ENCODE measurements at regions not wholly inside any gene's neighbourhood (a gene's known extent, or its start where the extent isn't known, plus 50 kb on each side); places are given as distances from the start of the nearest gene placed in this dataset.
A peak's percentile ranks its signal among the peaks of the same experiment; 100 is the strongest.

- Mint-ChIP-seq H3K36me3 (ENCODE audit: low read depth) (no peaks in the 10 kb centered on the region), H3K4me3 (no peak overlapping the region), H3K27ac (no peak overlapping the region), H3K4me1 (no peaks in the 10 kb centered on the region), H3K27me3 (ENCODE audit: low read depth) (no peaks in the 10 kb centered on the region), H3K9me3 (peaks cover 3% of the 10 kb centered on the region)
- no peak for TF ChIP-seq CTCF (IDR thresholded peaks at IDR 0.05; ENCODE audit: unreplicated experiment in 3 of 3)
Observed at GRCh38 chr3:165716592-165716991, 120.6 kb downstream of the BCHE start.

GRCh38 chr3:165713479-165713878 is 123.7 kb downstream of the BCHE start:
- no peaks in the 10 kb centered on the region for H3K27me3 Mint-ChIP-seq (ENCODE audit: low read depth)
- no peaks in the 10 kb centered on the region for H3K36me3 Mint-ChIP-seq (ENCODE audit: low read depth)
- H3K4me3 Mint-ChIP-seq: no peak overlapping the region
- no peaks in the 10 kb centered on the region for H3K4me1 Mint-ChIP-seq
- TF ChIP-seq CTCF (IDR thresholded peaks at IDR 0.05; ENCODE audit: unreplicated experiment in 3 of 3): no peak
- no peak overlapping the region for H3K27ac Mint-ChIP-seq
- no peaks in the 10 kb centered on the region for H3K9me3 Mint-ChIP-seq

- no peaks in the 10 kb centered on the region for H3K9me3 Mint-ChIP-seq
- H3K36me3 Mint-ChIP-seq (ENCODE audit: low read depth): no peaks in the 10 kb centered on the region
- H3K27ac Mint-ChIP-seq: no peak overlapping the region
- TF ChIP-seq CTCF (IDR thresholded peaks at IDR 0.05; ENCODE audit: unreplicated experiment in 3 of 3): no peak
- H3K27me3 Mint-ChIP-seq (ENCODE audit: low read depth): no peaks in the 10 kb centered on the region
- no peak overlapping the region for H3K4me3 Mint-ChIP-seq
- H3K4me1 Mint-ChIP-seq: no peaks in the 10 kb centered on the region
Observed at GRCh38 chr3:165712382-165712781, 124.8 kb downstream of the BCHE start.

GRCh38 chr3:165697910-165698309 is 139.3 kb downstream of the BCHE start:
- Mint-ChIP-seq H3K36me3 (ENCODE audit: low read depth) (no peaks in the 10 kb centered on the region), H3K4me3 (no peak overlapping the region), H3K4me1 (no peaks in the 10 kb centered on the region), H3K27ac (peak overlapping the region in 1 of 3 experiments; percentile 56), H3K27me3 (ENCODE audit: low read depth) (no peaks in the 10 kb centered on the region), H3K9me3 (peaks cover 12% of the 10 kb centered on the region)
- no peak for TF ChIP-seq CTCF (IDR thresholded peaks at IDR 0.05; ENCODE audit: unreplicated experiment in 3 of 3)

GRCh38 chr3:165696496-165696895 is 140.7 kb downstream of the BCHE start:
- H3K36me3 Mint-ChIP-seq (ENCODE audit: low read depth): no peaks in the 10 kb centered on the region
- peaks cover 16% of the 10 kb centered on the region for H3K9me3 Mint-ChIP-seq
- H3K4me3 Mint-ChIP-seq: no peak overlapping the region
- no peaks in the 10 kb centered on the region for H3K4me1 Mint-ChIP-seq
- no peak for TF ChIP-seq CTCF (IDR thresholded peaks at IDR 0.05; ENCODE audit: unreplicated experiment in 3 of 3)
- H3K27ac Mint-ChIP-seq: no peak overlapping the region
- no peaks in the 10 kb centered on the region for H3K27me3 Mint-ChIP-seq (ENCODE audit: low read depth)

GRCh38 chr3:165683947-165684346 is 153.3 kb downstream of the BCHE start:
- no peaks in the 10 kb centered on the region for H3K27me3 Mint-ChIP-seq (ENCODE audit: low read depth)

More at GRCh38 chr3:165683947-165684346, 153.3 kb downstream of the BCHE start:
- no peak overlapping the region for H3K27ac Mint-ChIP-seq
- H3K9me3 Mint-ChIP-seq: no peaks in the 10 kb centered on the region
- H3K36me3 Mint-ChIP-seq (ENCODE audit: low read depth): no peaks in the 10 kb centered on the region
- H3K4me1 Mint-ChIP-seq: no peaks in the 10 kb centered on the region
- no peak overlapping the region for H3K4me3 Mint-ChIP-seq
- no peak for TF ChIP-seq CTCF (IDR thresholded peaks at IDR 0.05; ENCODE audit: unreplicated experiment in 3 of 3)

Measured in nephron (organoid).